Fibroblast of the aortic adventitia (primary cell): ENCODE measurements at regions not wholly inside any gene's neighbourhood (a gene's known extent, or its start where the extent isn't known, plus 50 kb on each side); places are given as distances from the start of the nearest gene placed in this dataset.

ENCODE experiments used
- DNase-seq: peaks from one replicate; pipeline ENCODE4 v3.0.0-alpha.2; 2010; ENCODE audit warnings: low read depth
- H3K4me3 ChIP-seq: 2 replicates; pipeline ENCODE4 v1.5.1; 2011; ENCODE audit warnings: low read depth, mild to moderate bottlenecking, control low read depth, low read length, moderate library complexity
- CTCF ChIP-seq: IDR thresholded peaks from 2 replicates; pipeline ENCODE4 v1.5.1; 2011; ENCODE audit warnings: mild to moderate bottlenecking, low read length, control low read depth, inconsistent platforms; ENCODE audit not compliant: insufficient read depth

GRCh38 chr10:24120646-24121045 lies 88.3 kb upstream of the KIAA1217 start:
- no peak for TF ChIP-seq CTCF
- no peak overlapping the region for H3K4me3 ChIP-seq
- DNase-seq: no peak

GRCh38 chr10:24127516-24127915 lies 81.4 kb upstream of the KIAA1217 start:
- no peak for DNase-seq
- no peak for TF ChIP-seq CTCF
- no peak overlapping the region for H3K4me3 ChIP-seq

- no peak overlapping the region for H3K4me3 ChIP-seq
- DNase-seq: peak; percentile 3
- no peak for TF ChIP-seq CTCF
Observed at GRCh38 chr10:24128066-24128730, 80.7 kb upstream of the KIAA1217 start.

GRCh38 chr10:24132741-24133140 lies 76.2 kb upstream of the KIAA1217 start:
- no peak overlapping the region for H3K4me3 ChIP-seq
- TF ChIP-seq CTCF: no peak
- peak; percentile 37 for DNase-seq

DNA sequence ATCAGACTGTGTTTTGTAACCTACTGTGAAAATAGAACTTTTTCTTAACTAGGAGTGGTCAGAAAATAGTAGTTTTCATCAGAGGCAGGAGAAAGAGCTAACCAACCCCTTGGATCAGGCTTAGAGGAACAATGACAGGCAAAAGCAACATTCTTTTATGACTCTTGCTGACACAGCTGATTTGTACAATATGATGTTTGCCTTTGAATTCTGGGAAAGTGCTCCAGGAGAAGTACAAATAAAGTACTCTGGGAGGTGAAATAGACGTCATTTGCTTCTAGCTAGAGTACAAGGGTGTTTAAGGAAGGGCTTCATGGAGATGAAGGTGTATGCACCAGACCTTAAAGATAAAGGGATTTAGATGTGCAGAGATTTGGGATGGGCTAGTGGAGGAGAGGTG lies 75.1 kb upstream of the KIAA1217 start:
- no peak overlapping the region for H3K4me3 ChIP-seq
- no peak for DNase-seq
- TF ChIP-seq CTCF: no peak

DNA sequence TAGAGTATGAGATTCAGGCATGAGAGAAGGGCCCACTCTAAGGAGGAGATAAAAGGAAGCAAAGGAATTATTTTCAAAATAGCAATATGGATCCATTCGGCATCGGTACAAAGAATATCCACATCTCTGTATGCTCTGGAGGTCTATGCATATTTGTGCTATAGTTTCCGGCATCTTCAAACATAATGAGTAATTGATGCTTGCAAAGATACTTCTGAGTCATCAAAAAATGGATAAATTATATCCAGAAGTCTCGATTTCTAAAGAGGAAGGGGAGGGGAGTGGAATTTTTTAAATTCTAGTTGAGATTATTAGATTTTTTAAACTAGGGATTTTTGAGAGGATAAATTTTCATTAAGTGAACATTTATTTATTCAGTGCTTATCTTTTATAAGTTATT lies 72.9 kb upstream of the KIAA1217 start:
- no peak for DNase-seq
- no peak for TF ChIP-seq CTCF
- H3K4me3 ChIP-seq: no peak overlapping the region

DNA sequence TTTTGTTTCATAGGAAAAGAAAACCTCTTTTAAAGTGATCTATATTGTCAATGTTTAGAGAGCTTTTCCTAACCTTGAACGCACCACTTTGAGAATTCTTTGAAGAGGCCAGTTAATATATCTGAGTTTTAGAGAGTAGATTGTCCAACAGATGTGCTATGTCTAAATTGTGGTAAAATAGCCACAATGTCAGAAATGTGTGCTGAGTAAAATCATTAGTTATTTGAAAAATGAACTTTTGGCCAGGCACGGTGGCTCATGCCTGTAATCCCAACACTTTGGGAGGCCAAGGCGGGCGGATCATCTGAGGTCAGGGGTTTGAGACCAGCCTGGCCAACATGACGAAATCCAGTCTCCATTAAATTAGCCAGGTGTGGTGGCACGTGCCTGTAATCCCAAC lies 61.6 kb upstream of the KIAA1217 start:
- no peak for TF ChIP-seq CTCF
- no peak for DNase-seq

More for the DNA sequence above, 61.6 kb upstream of the KIAA1217 start:
- H3K4me3 ChIP-seq: no peak overlapping the region
